MM.1S (cell line): ENCODE measurements at regions not wholly inside any gene's neighbourhood (a gene's known extent, or its start where the extent isn't known, plus 50 kb on each side); places are given as distances from the start of the nearest gene placed in this dataset.

Experiments
- CTCF ChIP-seq: fragments of 300-600 bp; sonication (generic); IDR thresholded peaks from 2 replicates; pipeline ENCODE4 v1.5.1; 2016; ENCODE audit warnings: antibody characterized with exemption, low read length, mixed read lengths
- EZH2 ChIP-seq: fragments of 300-600 bp; sonication (generic); optimal IDR thresholded peaks from 2 replicates; pipeline ENCODE3; 2017; ENCODE audit warnings: low read depth, mild to moderate bottlenecking, antibody characterized with exemption, low read length, mixed read lengths
- EZH2phosphoT487 ChIP-seq: fragments of 300-600 bp; sonication (generic); IDR thresholded peaks from 2 replicates; pipeline ENCODE4 v1.6.1; 2018; ENCODE audit warnings: antibody characterized with exemption, low read length

- no peak for TF ChIP-seq CTCF
- no peak for TF ChIP-seq EZH2phosphoT487
- no peak for TF ChIP-seq EZH2
These were observed 191.2 kb downstream of the ZNF330 start for GRCh38 chr4:141411936-141412335.
